HEK293 (cell line): ENCODE measurements at regions not wholly inside any gene's neighbourhood (a gene's known extent, or its start where the extent isn't known, plus 50 kb on each side); places are given as distances from the start of the nearest gene placed in this dataset.

Source experiments
- CTCF ChIA-PET: fragments of 350-600 bp; formaldehyde crosslinking; extraction: SDS; loops from one replicate; lab custom pipeline; 2021; ENCODE audit warnings: antibody characterized with exemption; lab: Yijun Ruan, JAX
- POLR2A ChIA-PET: fragments of 300-600 bp; formaldehyde crosslinking; extraction: SDS; loops from one replicate; lab custom pipeline; 2020; ENCODE audit warnings: antibody characterized with exemption, inconsistent platforms; lab: Yijun Ruan, JAX
- H3K27ac ChIP-seq: fragments of 200-500 bp; sonication (Bioruptor generic); 2 replicates; pipeline ENCODE4 v1.5.1; 2014; ENCODE audit warnings: low read depth, low read length, control low read depth, inconsistent platforms; ENCODE audit errors: extremely low read depth
- H3K36me3 ChIP-seq, 2 experiments: fragments of 200-500 bp in 1 of 2; sonication (Bioruptor generic) in 1 of 2; 1 replicate in 1 of 2; 2 replicates in 1 of 2; pipeline ENCODE4 v1.5.1; 2014 to 2017; ENCODE audit warnings: inconsistent platforms in 2 of 2, low read length in 2 of 2; ENCODE audit not compliant: control insufficient read depth in 2 of 2, insufficient read depth in 1 of 2
- H3K4me1 ChIP-seq: fragments of 200-500 bp; sonication (Bioruptor generic); 2 replicates; pipeline ENCODE4 v1.5.1; 2014; ENCODE audit warnings: mild to moderate bottlenecking, low read length, inconsistent platforms; ENCODE audit not compliant: control insufficient read depth, insufficient read depth
- H3K4me3 ChIP-seq: 2 replicates; pipeline ENCODE4 v1.5.1; 2011; ENCODE audit warnings: low read depth, mild to moderate bottlenecking, control low read depth, low read length, moderate library complexity
- H3K9me3 ChIP-seq: fragments of 200-500 bp; sonication (Bioruptor generic); 2 replicates; pipeline ENCODE4 v1.5.1; 2014; ENCODE audit warnings: low read depth, low read length, inconsistent platforms; ENCODE audit not compliant: control insufficient read depth, insufficient read depth
- GLIS2 ChIP-seq: fragments of 450-650 bp; formaldehyde crosslinking; IDR thresholded peaks from 2 replicates; pipeline ENCODE4 v1.5.1; 2016; ENCODE audit warnings: missing biosample characterization, missing genetic modification characterization
- OVOL3 ChIP-seq: fragments of 450-650 bp; formaldehyde crosslinking; IDR thresholded peaks from 2 replicates; pipeline ENCODE4 v1.5.1; 2016; ENCODE audit warnings: missing biosample characterization, missing genetic modification characterization
- TCF7L2 ChIP-seq: IDR thresholded peaks from 2 replicates; pipeline ENCODE4 v1.6.1; 2011; ENCODE audit warnings: low read depth, mild to moderate bottlenecking, inconsistent platforms, low read length, moderate library complexity, borderline replicate concordance
- ZBTB20 ChIP-seq: fragments of 450-650 bp; formaldehyde crosslinking; IDR thresholded peaks from 2 replicates; pipeline ENCODE4 v1.5.1; 2016; ENCODE audit warnings: missing biosample characterization, missing genetic modification characterization
- ZBTB49 ChIP-seq: fragments of 450-650 bp; formaldehyde crosslinking; IDR thresholded peaks from 2 replicates; pipeline ENCODE4 v1.5.1; 2016; ENCODE audit warnings: missing biosample characterization, missing genetic modification characterization, low read depth
- ZFP3 ChIP-seq: fragments of 450-650 bp; formaldehyde crosslinking; IDR thresholded peaks from 2 replicates; pipeline ENCODE4 v1.5.1; 2016; ENCODE audit warnings: low read depth, missing biosample characterization, missing genetic modification characterization
- ZNF169 ChIP-seq: fragments of 450-650 bp; formaldehyde crosslinking; IDR thresholded peaks from 2 replicates; pipeline ENCODE4 v1.5.1; 2016; ENCODE audit warnings: missing biosample characterization, missing genetic modification characterization
- ZNF202 ChIP-seq: fragments of 450-650 bp; formaldehyde crosslinking; IDR thresholded peaks from 2 replicates; pipeline ENCODE4 v1.5.1; 2016; ENCODE audit warnings: missing biosample characterization, missing genetic modification characterization, borderline replicate concordance
- ZNF211 ChIP-seq: fragments of 450-650 bp; formaldehyde crosslinking; IDR thresholded peaks from 2 replicates; pipeline ENCODE4 v1.5.1; 2016; ENCODE audit warnings: low read depth, missing biosample characterization, missing genetic modification characterization
- ZNF221 ChIP-seq: fragments of 450-650 bp; formaldehyde crosslinking; IDR thresholded peaks from 2 replicates; pipeline ENCODE4 v1.5.1; 2017; ENCODE audit warnings: missing biosample characterization, missing genetic modification characterization, borderline replicate concordance
- ZNF350 ChIP-seq: fragments of 450-650 bp; formaldehyde crosslinking; IDR thresholded peaks from 2 replicates; pipeline ENCODE4 v1.5.0; 2017; ENCODE audit warnings: missing biosample characterization, mild to moderate bottlenecking, missing genetic modification characterization
- ZNF366 ChIP-seq: fragments of 450-650 bp; formaldehyde crosslinking; conservative IDR thresholded peaks from 2 replicates; pipeline ENCODE4 v1.5.1; 2016; ENCODE audit warnings: missing biosample characterization, missing genetic modification characterization
- ZNF433 ChIP-seq: fragments of 450-650 bp; formaldehyde crosslinking; IDR thresholded peaks from 2 replicates; pipeline ENCODE4 v1.5.1; 2016; ENCODE audit warnings: missing biosample characterization, missing genetic modification characterization, low read depth
- ZNF473 ChIP-seq: fragments of 450-650 bp; formaldehyde crosslinking; IDR thresholded peaks from 2 replicates; pipeline ENCODE4 v1.5.1; 2017; ENCODE audit warnings: missing biosample characterization, missing genetic modification characterization
- ZNF548 ChIP-seq: fragments of 450-650 bp; formaldehyde crosslinking; IDR thresholded peaks from 2 replicates; pipeline ENCODE4 v1.5.1; 2016; ENCODE audit warnings: missing biosample characterization, missing genetic modification characterization
- ZNF629 ChIP-seq: fragments of 450-650 bp; formaldehyde crosslinking; IDR thresholded peaks from 2 replicates; pipeline ENCODE4 v1.5.1; 2017; ENCODE audit warnings: missing biosample characterization, missing genetic modification characterization
- ZNF701 ChIP-seq: fragments of 450-650 bp; formaldehyde crosslinking; IDR thresholded peaks from 2 replicates; pipeline ENCODE4 v1.5.1; 2016; ENCODE audit warnings: missing biosample characterization, missing genetic modification characterization
- ZNF776 ChIP-seq: fragments of 450-650 bp; formaldehyde crosslinking; IDR thresholded peaks from 2 replicates; pipeline ENCODE4 v1.5.0; 2017; ENCODE audit warnings: missing biosample characterization, missing genetic modification characterization, borderline replicate concordance
- TF ChIP-seq, protein P1 (sequence below): fragments of 450-650 bp; formaldehyde crosslinking; conservative IDR thresholded peaks from 2 replicates; pipeline ENCODE4 v1.5.1; 2016; ENCODE audit warnings: low read depth, missing biosample characterization, missing genetic modification characterization
- TF ChIP-seq, protein P2 (sequence below): fragments of 450-650 bp; formaldehyde crosslinking; IDR thresholded peaks from 2 replicates; pipeline ENCODE4 v1.5.1; 2016; ENCODE audit warnings: missing biosample characterization, missing genetic modification characterization, borderline replicate concordance
- TF ChIP-seq, protein P3 (sequence below): fragments of 450-650 bp; formaldehyde crosslinking; IDR thresholded peaks from 2 replicates; pipeline ENCODE4 v1.5.1; 2016; ENCODE audit warnings: missing biosample characterization, missing genetic modification characterization
- TF ChIP-seq, protein P4 (sequence below): fragments of 450-650 bp; formaldehyde crosslinking; IDR thresholded peaks from 2 replicates; pipeline ENCODE4 v1.5.1; 2016; ENCODE audit warnings: missing biosample characterization, missing genetic modification characterization

GRCh38 chr1:79811173-79811572 is 804.6 kb upstream of the ADGRL4 start (continued):
- TF ChIP-seq, protein P1, sequence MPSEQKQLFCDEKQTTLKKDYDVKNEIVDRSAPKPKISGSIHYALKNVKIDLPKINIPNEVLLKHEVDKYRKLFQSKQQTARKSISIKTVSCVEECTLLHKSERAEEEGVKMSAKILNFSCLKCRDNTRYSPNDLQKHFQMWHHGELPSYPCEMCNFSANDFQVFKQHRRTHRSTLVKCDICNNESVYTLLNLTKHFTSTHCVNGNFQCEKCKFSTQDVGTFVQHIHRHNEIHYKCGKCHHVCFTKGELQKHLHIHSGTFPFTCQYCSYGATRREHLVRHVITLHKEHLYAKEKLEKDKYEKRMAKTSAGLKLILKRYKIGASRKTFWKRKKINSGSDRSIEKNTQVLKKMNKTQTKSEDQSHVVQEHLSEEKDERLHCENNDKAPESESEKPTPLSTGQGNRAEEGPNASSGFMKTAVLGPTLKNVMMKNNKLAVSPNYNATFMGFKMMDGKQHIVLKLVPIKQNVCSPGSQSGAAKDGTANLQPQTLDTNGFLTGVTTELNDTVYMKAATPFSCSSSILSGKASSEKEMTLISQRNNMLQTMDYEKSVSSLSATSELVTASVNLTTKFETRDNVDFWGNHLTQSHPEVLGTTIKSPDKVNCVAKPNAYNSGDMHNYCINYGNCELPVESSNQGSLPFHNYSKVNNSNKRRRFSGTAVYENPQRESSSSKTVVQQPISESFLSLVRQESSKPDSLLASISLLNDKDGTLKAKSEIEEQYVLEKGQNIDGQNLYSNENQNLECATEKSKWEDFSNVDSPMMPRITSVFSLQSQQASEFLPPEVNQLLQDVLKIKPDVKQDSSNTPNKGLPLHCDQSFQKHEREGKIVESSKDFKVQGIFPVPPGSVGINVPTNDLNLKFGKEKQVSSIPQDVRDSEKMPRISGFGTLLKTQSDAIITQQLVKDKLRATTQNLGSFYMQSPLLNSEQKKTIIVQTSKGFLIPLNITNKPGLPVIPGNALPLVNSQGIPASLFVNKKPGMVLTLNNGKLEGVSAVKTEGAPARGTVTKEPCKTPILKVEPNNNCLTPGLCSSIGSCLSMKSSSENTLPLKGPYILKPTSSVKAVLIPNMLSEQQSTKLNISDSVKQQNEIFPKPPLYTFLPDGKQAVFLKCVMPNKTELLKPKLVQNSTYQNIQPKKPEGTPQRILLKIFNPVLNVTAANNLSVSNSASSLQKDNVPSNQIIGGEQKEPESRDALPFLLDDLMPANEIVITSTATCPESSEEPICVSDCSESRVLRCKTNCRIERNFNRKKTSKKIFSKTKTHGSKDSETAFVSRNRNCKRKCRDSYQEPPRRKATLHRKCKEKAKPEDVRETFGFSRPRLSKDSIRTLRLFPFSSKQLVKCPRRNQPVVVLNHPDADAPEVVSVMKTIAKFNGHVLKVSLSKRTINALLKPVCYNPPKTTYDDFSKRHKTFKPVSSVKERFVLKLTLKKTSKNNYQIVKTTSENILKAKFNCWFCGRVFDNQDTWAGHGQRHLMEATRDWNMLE (tag by site-specific recombination), result no peak
- TF ChIP-seq ZBTB20 (no peak), ZNF776 (tag by site-specific recombination) (no peak), ZNF169 (tag by site-specific recombination) (no peak), ZNF433 (no peak), TCF7L2 (no peak), ZNF350 (tag by site-specific recombination) (no peak), ZNF202 (tag by site-specific recombination) (no peak)
- TF ChIP-seq, protein P2, sequence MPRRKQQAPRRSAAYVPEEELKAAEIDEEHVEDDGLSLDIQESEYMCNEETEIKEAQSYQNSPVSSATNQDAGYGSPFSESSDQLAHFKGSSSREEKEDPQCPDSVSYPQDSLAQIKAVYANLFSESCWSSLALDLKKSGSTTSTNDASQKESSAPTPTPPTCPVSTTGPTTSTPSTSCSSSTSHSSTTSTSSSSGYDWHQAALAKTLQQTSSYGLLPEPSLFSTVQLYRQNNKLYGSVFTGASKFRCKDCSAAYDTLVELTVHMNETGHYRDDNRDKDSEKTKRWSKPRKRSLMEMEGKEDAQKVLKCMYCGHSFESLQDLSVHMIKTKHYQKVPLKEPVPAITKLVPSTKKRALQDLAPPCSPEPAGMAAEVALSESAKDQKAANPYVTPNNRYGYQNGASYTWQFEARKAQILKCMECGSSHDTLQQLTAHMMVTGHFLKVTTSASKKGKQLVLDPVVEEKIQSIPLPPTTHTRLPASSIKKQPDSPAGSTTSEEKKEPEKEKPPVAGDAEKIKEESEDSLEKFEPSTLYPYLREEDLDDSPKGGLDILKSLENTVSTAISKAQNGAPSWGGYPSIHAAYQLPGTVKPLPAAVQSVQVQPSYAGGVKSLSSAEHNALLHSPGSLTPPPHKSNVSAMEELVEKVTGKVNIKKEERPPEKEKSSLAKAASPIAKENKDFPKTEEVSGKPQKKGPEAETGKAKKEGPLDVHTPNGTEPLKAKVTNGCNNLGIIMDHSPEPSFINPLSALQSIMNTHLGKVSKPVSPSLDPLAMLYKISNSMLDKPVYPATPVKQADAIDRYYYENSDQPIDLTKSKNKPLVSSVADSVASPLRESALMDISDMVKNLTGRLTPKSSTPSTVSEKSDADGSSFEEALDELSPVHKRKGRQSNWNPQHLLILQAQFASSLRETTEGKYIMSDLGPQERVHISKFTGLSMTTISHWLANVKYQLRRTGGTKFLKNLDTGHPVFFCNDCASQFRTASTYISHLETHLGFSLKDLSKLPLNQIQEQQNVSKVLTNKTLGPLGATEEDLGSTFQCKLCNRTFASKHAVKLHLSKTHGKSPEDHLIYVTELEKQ (tag by site-specific recombination), result no peak
- TF ChIP-seq, protein P3, sequence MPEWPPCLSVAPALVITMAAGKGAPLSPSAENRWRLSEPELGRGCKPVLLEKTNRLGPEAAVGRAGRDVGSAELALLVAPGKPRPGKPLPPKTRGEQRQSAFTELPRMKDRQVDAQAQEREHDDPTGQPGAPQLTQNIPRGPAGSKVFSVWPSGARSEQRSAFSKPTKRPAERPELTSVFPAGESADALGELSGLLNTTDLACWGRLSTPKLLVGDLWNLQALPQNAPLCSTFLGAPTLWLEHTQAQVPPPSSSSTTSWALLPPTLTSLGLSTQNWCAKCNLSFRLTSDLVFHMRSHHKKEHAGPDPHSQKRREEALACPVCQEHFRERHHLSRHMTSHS (tag by site-specific recombination), result no peak
- TF ChIP-seq, all 188 proteins: peak for 0

GRCh38 chr1:79808816-79809475 is 802.4 kb upstream of the ADGRL4 start:
- Histone ChIP-seq H3K4me3 (no peak overlapping the region), H3K4me1 (no peaks in the 10 kb centered on the region), H3K27ac (no peak overlapping the region), H3K9me3 (no peaks in the 10 kb centered on the region), H3K36me3 (no peaks in the 10 kb centered on the region)
- TF ChIP-seq ZNF701 (tag by site-specific recombination) (no peak), ZNF473 (no peak), ZNF211 (tag by site-specific recombination) (no peak), ZBTB20 (no peak)
- POLR2A ChIA-PET, result no interaction called here
- CTCF ChIA-PET, result interaction anchor here (0.7 kb wide), 1 partner anchor 396 kb away, joined by 3 read pairs; no protein-coding TSS in a partner anchor

DNA sequence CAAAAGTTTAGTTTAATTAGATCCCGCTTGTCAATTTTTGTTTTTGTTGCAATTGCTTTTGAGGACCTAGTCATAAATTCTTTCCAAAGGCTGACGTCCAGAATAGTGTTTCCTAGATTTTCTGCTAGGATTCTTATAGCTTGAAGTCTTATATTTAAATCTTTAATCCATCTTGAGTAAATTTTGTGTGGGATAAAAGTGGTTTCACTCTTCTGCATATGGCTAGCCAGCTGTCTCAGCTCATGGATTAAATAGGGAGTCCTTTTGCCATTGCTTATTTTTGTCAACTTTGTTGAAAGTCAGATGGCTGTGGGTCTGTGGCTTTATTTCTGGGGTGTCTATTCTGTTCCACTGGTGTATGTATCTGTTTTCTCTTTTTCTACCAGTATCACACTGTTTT is 801.3 kb upstream of the ADGRL4 start:
- Histone ChIP-seq H3K27ac (no peak overlapping the region), H3K36me3 (no peaks in the 10 kb centered on the region), H3K4me1 (no peaks in the 10 kb centered on the region), H3K9me3 (no peaks in the 10 kb centered on the region), H3K4me3 (no peak overlapping the region)
- CTCF ChIA-PET, result no interaction called here
- POLR2A ChIA-PET, result no interaction called here
- TF ChIP-seq ZNF221 (tag by site-specific recombination), result no peak
- TF ChIP-seq ZNF548 (tag by site-specific recombination), result no peak
- no peak for TF ChIP-seq OVOL3 (tag by site-specific recombination)
- no peak for TF ChIP-seq GLIS2 (tag by site-specific recombination)
- TF ChIP-seq, protein P4, sequence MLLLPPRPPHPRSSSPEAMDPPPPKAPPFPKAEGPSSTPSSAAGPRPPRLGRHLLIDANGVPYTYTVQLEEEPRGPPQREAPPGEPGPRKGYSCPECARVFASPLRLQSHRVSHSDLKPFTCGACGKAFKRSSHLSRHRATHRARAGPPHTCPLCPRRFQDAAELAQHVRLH (tag by site-specific recombination), result no peak
- no peak for TF ChIP-seq ZNF366 (tag by site-specific recombination)
- no peak for TF ChIP-seq ZNF629 (tag by site-specific recombination)
- TF ChIP-seq ZBTB49, result no peak
- no peak for TF ChIP-seq ZFP3
